HCT116 (cell line): ENCODE measurements at regions not wholly inside any gene's neighbourhood (a gene's known extent, or its start where the extent isn't known, plus 50 kb on each side); places are given as distances from the start of the nearest gene placed in this dataset.

Experiments
- ATAC-seq: fragments of 200-7000 bp; cut with Tn5 transposase; 2 replicates; pipeline ENCODE4 v1.9.1; 2020; ENCODE audit warnings: mild to moderate bottlenecking, moderate library complexity
- BruUV-seq: library from RNA; stranded (reverse); fragments of 400-500 nt; replicated peaks from 2 replicates; lab custom pipeline; 2021; lab: Mats Ljungman, UMichigan
- CTCF ChIA-PET: fragments of 300-600 bp; sonication (Branson Sonifier 250); formaldehyde crosslinking; loops from one replicate; lab custom pipeline; 2021; ENCODE audit warnings: antibody characterized with exemption; lab: Charles Lee
- POLR2A ChIA-PET: fragments of 300-600, 350-600 bp; sonication (Branson Sonifier 250); formaldehyde crosslinking; loops from one replicate; lab custom pipeline; 2021; ENCODE audit warnings: antibody characterized with exemption; lab: Charles Lee
- RAD21 ChIA-PET, 2 experiments: fragments of 300-600 bp; sonication (Branson Sonifier 250); formaldehyde crosslinking; loops; one replicate each; lab custom pipeline; 2023; ENCODE audit warnings: low total read pairs in 2 of 2; ENCODE audit not compliant: uncharacterized antibody in 2 of 2, unreplicated experiment in 2 of 2, low non-redundant PET in 1 of 2; lab: Charles Lee
- DNase-seq: peaks from one replicate; pipeline ENCODE4 v3.0.0-alpha.2; 2010; ENCODE audit warnings: low read depth, low spot score
- H2AFZ ChIP-seq: fragments of 200-600 bp; shearing (Covaris generic), sonication (generic); 2 replicates; pipeline ENCODE4 v1.6.1; 2017; ENCODE audit warnings: low read depth, mixed run types, mixed read lengths, antibody characterized with exemption, low read length; ENCODE audit not compliant: poor library complexity, severe bottlenecking
- H3K27ac ChIP-seq: 2 replicates; pipeline ENCODE4 v1.5.1; 2012; ENCODE audit warnings: low read depth, low read length
- H3K27me3 ChIP-seq: fragments of 200-600 bp; sonication (generic); 2 replicates; pipeline ENCODE4 v1.6.1; 2016; ENCODE audit warnings: mixed run types, low read length, mixed read lengths; ENCODE audit not compliant: insufficient read depth
- H3K36me3 ChIP-seq, 2 experiments: fragments of 200-500 bp in 1 of 2; fragments of 200-600 bp in 1 of 2; sonication (Bioruptor generic) in 1 of 2; sonication (generic) in 1 of 2; 2 replicates each; pipeline versions ENCODE4 v1.5.1 to v1.6.1; 2014 to 2016; ENCODE audit warnings: low read length in 2 of 2, inconsistent platforms in 1 of 2, mixed read lengths in 1 of 2, mixed run types in 1 of 2; ENCODE audit not compliant: insufficient read depth in 2 of 2, control insufficient read depth in 1 of 2
- H3K4me1 ChIP-seq, 2 experiments: fragments of 200-600 bp in 1 of 2; sonication (generic) in 1 of 2; 2 replicates each; pipeline versions ENCODE4 v1.5.1 to v1.6.1; 2012 to 2017; ENCODE audit warnings: low read length in 2 of 2, inconsistent platforms in 1 of 2, mild to moderate bottlenecking in 1 of 2, mixed read lengths in 1 of 2, mixed run types in 1 of 2, moderate library complexity in 1 of 2; ENCODE audit not compliant: insufficient read depth in 2 of 2, control insufficient read depth in 1 of 2
- H3K4me2 ChIP-seq: fragments of 200-600 bp; sonication (generic); 2 replicates; pipeline ENCODE4 v1.6.1; 2017; ENCODE audit warnings: mixed run types, low read length, mixed read lengths
- H3K4me3 ChIP-seq, 2 experiments: fragments of 200-600 bp in 1 of 2; sonication (generic) in 1 of 2; replicated peaks in 1 of 2; 2 replicates each; pipeline ENCODE4 v1.5.1; 2011 to 2016; ENCODE audit warnings: low read length in 2 of 2, control low read depth in 1 of 2, low read depth in 1 of 2, mild to moderate bottlenecking in 1 of 2, mixed read lengths in 1 of 2, mixed run types in 1 of 2
- H3K79me2 ChIP-seq: fragments of 200-600 bp; sonication (generic); 2 replicates; pipeline ENCODE4 v1.6.1; 2017; ENCODE audit warnings: mild to moderate bottlenecking, mixed run types, low read length, moderate library complexity, mixed read lengths; ENCODE audit not compliant: insufficient read depth
- H3K9ac ChIP-seq: fragments of 200-600 bp; sonication (generic); 2 replicates; pipeline ENCODE4 v1.6.1; 2016; ENCODE audit warnings: low read length, mixed read lengths
- H3K9me2 ChIP-seq: fragments of 200-600 bp; sonication (generic), shearing (Covaris generic); 2 replicates; pipeline ENCODE4 v1.6.1; 2017; ENCODE audit warnings: mixed run types, mild to moderate bottlenecking, moderate library complexity; ENCODE audit not compliant: insufficient read depth
- H3K9me3 ChIP-seq, 2 experiments: fragments of 200-500 bp in 1 of 2; fragments of 200-600 bp in 1 of 2; sonication (Bioruptor generic) in 1 of 2; sonication (generic) in 1 of 2; 2 replicates each; pipeline ENCODE4 v1.6.1; 2014 to 2017; ENCODE audit warnings: low read length in 2 of 2, mixed read lengths in 2 of 2, inconsistent platforms in 1 of 2, low read depth in 1 of 2, mild to moderate bottlenecking in 1 of 2, mixed run types in 1 of 2, moderate library complexity in 1 of 2; ENCODE audit not compliant: control insufficient read depth in 1 of 2, insufficient read depth in 1 of 2
- H4K20me1 ChIP-seq: fragments of 200-600 bp; sonication (generic), shearing (Covaris generic); 2 replicates; pipeline ENCODE4 v1.6.1; 2017; ENCODE audit warnings: mixed run types, mild to moderate bottlenecking, moderate library complexity; ENCODE audit not compliant: insufficient read depth
- ATF3 ChIP-seq: IDR thresholded peaks from 2 replicates; pipeline ENCODE4 v1.6.1; 2012
- CBX3 ChIP-seq: IDR thresholded peaks from 2 replicates; pipeline ENCODE4 v1.6.1; 2012; ENCODE audit warnings: low read depth
- EZH2phosphoT487 ChIP-seq: fragments of 200-600 bp; IDR thresholded peaks from 2 replicates; pipeline ENCODE4 v1.6.1; 2018; ENCODE audit warnings: antibody characterized with exemption, borderline replicate concordance
- FOSL1 ChIP-seq: IDR thresholded peaks from 2 replicates; pipeline ENCODE4 v1.6.1; 2012; ENCODE audit warnings: low read depth
- YY1 ChIP-seq: IDR thresholded peaks from 2 replicates; pipeline ENCODE4 v1.6.1; 2011; ENCODE audit warnings: low read length, low read depth, moderate library complexity, mild to moderate bottlenecking; ENCODE audit not compliant: insufficient replicate concordance; ENCODE audit errors: extremely low read depth
- ZFX ChIP-seq: fragments of 450-650 bp; IDR thresholded peaks from 2 replicates; pipeline ENCODE4 v1.6.1; 2017
- intact Hi-C: fragments of 100-400 bp; cut with micrococcal nuclease; formaldehyde crosslinking; loops from 2 replicates; pipeline ENCODE4 v1.10.0; 2022
- TF ChIP-seq, protein P1 (sequence below): IDR thresholded peaks from 2 replicates; pipeline ENCODE4 v1.6.1; 2012

DNA sequence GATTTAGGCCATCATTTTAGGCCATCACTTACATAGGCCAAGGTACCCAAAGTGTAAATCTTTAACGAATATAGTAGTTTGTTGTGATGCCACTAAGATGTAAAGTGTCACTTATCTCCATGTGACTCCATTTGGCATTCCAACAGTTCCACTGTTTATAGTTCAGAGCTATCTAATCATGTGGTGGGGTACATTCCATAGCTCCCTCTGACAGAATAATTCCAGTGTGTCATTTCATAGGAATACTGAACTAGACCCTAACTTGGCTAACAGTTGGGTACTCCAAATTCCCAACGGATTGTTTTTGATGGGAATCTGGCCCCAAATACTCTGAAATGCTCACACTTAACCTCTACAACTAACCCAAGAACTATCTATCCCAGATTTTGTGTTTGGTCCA, 76.7 kb upstream of the FST start:
- no peak overlapping the region for H2AFZ ChIP-seq
- H3K27ac ChIP-seq = no peak overlapping the region
- no peaks in the 10 kb centered on the region for H3K27me3 ChIP-seq
- ATAC-seq (no peak), DNase-seq (no peak)
- no TSS peak for BruUV-seq
- intact Hi-C loops = no loop called here
- no peak overlapping the region for H3K9ac ChIP-seq
- no peak overlapping the region for H3K4me3 ChIP-seq
- H3K79me2 ChIP-seq = no peaks in the 10 kb centered on the region
- peaks cover 7 to 10% of the 10 kb centered on the region in 2 experiments; a peak in 3 of 4 replicates for H3K4me1 ChIP-seq
- no peak overlapping the region for H3K4me2 ChIP-seq
- no peak for TF ChIP-seq ATF3
- no peaks in the 10 kb centered on the region for H3K36me3 ChIP-seq
- RAD21 ChIA-PET = no interaction called here
- H4K20me1 ChIP-seq = no peaks in the 10 kb centered on the region
- H3K9me3 ChIP-seq = no peaks in the 10 kb centered on the region
- H3K9me2 ChIP-seq = no peaks in the 10 kb centered on the region
- CTCF ChIA-PET = no interaction called here
- POLR2A ChIA-PET = no interaction called here

DNA sequence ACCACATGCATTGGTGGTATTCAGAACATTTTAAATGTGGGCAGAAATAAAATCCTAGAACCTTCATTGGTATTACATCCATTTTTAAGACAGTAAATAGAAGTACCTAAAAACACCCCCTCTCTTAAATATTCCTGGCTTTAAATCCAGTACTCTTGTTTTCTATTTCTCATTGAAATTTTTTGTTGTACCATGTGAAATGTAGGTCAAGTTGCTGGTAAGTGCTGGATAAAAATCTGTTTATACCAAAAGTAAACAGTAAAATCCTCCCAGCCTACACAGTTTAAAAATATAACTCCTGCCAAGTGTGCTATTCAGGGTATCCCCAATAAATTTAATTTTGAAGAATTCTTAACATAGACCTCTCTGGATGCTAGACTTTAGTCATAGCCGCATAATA, 75.0 kb upstream of the FST start:
- H4K20me1 ChIP-seq = no peaks in the 10 kb centered on the region
- no peaks in the 10 kb centered on the region for H3K79me2 ChIP-seq
- H3K9me3 ChIP-seq = no peaks in the 10 kb centered on the region
- intact Hi-C loops = no loop called here
- DNase-seq (no peak), ATAC-seq (no peak)
- POLR2A ChIA-PET = no interaction called here
- TF ChIP-seq, protein P1, sequence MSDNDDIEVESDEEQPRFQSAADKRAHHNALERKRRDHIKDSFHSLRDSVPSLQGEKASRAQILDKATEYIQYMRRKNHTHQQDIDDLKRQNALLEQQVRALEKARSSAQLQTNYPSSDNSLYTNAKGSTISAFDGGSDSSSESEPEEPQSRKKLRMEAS = no peak
- TF ChIP-seq EZH2phosphoT487 (no peak), YY1 (no peak), ZFX (no peak), FOSL1 (no peak), ATF3 (no peak), CBX3 (no peak)
- H3K27ac ChIP-seq = no peak overlapping the region
- RAD21 ChIA-PET = no interaction called here
- no peak overlapping the region for H3K4me3 ChIP-seq
- no peaks in the 10 kb centered on the region for H3K27me3 ChIP-seq
- no peaks in the 10 kb centered on the region for H3K36me3 ChIP-seq
- H3K9me2 ChIP-seq = no peaks in the 10 kb centered on the region
- no peak overlapping the region for H2AFZ ChIP-seq
- CTCF ChIA-PET = no interaction called here
- H3K4me1 ChIP-seq = peaks cover 7 to 10% of the 10 kb centered on the region in 2 experiments; a peak in 3 of 4 replicates
- no peak overlapping the region for H3K9ac ChIP-seq
- BruUV-seq = no TSS peak
- H3K4me2 ChIP-seq = no peak overlapping the region
